ENCODE measurements at regions not wholly inside any gene's neighbourhood (a gene's known extent, or its start where the extent isn't known, plus 50 kb on each side); places are given as distances from the start of the nearest gene placed in this dataset.
"Not testable (repeated sequence)": the region's sequence is repeated elsewhere in the genome, so short reads cannot be mapped to it uniquely, and the experiment has no call there.

DNA sequence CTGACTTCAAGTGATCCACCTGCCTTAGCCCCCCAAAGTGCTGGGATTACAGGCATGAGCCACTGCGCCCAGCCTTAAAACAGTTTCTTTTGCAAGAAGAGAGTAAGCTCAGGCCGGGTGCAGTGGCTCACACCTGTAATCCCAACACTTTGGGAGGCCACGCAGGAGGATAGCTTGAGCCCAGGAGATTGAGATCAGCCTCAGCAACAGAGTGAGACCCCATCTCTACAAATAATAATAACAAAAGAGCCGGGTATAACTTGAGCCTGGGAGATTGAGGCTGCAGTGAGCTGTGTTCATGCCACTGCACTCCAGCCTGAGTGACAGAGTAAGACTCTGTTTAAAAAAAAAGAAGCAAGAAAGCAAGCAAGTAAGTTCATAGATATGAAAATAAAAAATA lies 482.9 kb downstream of the FAT4 start:
- TF ChIP-seq POLR2A (IDR thresholded peaks at IDR 0.05): not testable (repeated sequence)
- TF ChIP-seq, protein P1, sequence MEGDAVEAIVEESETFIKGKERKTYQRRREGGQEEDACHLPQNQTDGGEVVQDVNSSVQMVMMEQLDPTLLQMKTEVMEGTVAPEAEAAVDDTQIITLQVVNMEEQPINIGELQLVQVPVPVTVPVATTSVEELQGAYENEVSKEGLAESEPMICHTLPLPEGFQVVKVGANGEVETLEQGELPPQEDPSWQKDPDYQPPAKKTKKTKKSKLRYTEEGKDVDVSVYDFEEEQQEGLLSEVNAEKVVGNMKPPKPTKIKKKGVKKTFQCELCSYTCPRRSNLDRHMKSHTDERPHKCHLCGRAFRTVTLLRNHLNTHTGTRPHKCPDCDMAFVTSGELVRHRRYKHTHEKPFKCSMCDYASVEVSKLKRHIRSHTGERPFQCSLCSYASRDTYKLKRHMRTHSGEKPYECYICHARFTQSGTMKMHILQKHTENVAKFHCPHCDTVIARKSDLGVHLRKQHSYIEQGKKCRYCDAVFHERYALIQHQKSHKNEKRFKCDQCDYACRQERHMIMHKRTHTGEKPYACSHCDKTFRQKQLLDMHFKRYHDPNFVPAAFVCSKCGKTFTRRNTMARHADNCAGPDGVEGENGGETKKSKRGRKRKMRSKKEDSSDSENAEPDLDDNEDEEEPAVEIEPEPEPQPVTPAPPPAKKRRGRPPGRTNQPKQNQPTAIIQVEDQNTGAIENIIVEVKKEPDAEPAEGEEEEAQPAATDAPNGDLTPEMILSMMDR (IDR thresholded peaks at IDR 0.05): not testable (repeated sequence)

Measured in suprapubic skin (tissue), 3 donors.